Fibroblast of lung (primary cell): ENCODE measurements at regions not wholly inside any gene's neighbourhood (a gene's known extent, or its start where the extent isn't known, plus 50 kb on each side); places are given as distances from the start of the nearest gene placed in this dataset.

Experiments
- EZH2 ChIP-seq: IDR thresholded peaks from 2 replicates; pipeline ENCODE4 v1.5.1; 2012; ENCODE audit warnings: low read length, control low read depth, mild to moderate bottlenecking; ENCODE audit errors: missing control alignments
- TF ChIP-seq, protein P1 (sequence below), 2 donors: IDR thresholded peaks in 1 of 2; conservative IDR thresholded peaks in 1 of 2; 1 replicate in 1 of 2; 2 replicates in 1 of 2; pipeline ENCODE4 v1.5.1; 2011 to 2012; ENCODE audit warnings: low read length in 2 of 2, control low read depth in 1 of 2, inconsistent platforms in 1 of 2, low read depth in 1 of 2, mild to moderate bottlenecking in 1 of 2

DNA sequence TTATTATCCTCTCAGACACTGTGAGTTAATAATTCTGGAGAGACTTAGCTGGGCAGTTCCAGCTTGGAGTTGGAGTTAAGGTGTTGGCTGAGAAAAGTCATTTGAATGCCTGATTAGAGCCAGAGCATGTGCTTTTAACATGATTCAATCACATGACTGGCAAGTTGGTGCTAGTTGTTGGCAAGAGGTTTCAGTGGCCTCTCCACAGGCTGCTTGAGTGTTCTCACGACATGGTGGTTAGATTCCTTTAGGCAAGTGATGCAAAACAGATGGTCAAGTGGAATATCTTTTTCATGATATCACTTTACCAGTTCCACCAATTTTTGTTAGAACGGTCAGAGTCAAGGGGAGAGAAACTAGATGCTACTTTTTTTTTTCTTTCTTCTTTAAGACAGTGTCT, 262.7 kb upstream of the FN1 start:
- TF ChIP-seq, protein P1, sequence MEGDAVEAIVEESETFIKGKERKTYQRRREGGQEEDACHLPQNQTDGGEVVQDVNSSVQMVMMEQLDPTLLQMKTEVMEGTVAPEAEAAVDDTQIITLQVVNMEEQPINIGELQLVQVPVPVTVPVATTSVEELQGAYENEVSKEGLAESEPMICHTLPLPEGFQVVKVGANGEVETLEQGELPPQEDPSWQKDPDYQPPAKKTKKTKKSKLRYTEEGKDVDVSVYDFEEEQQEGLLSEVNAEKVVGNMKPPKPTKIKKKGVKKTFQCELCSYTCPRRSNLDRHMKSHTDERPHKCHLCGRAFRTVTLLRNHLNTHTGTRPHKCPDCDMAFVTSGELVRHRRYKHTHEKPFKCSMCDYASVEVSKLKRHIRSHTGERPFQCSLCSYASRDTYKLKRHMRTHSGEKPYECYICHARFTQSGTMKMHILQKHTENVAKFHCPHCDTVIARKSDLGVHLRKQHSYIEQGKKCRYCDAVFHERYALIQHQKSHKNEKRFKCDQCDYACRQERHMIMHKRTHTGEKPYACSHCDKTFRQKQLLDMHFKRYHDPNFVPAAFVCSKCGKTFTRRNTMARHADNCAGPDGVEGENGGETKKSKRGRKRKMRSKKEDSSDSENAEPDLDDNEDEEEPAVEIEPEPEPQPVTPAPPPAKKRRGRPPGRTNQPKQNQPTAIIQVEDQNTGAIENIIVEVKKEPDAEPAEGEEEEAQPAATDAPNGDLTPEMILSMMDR (conservative IDR thresholded peaks at IDR 0.05 in 1 of 2, IDR thresholded peaks at IDR 0.05 in 1 of 2; ENCODE audit: low read depth in 1 of 2, low read length in 2 of 2): no peak
- TF ChIP-seq EZH2: no peak
